ENCODE measurements at regions not wholly inside any gene's neighbourhood (a gene's known extent, or its start where the extent isn't known, plus 50 kb on each side); places are given as distances from the start of the nearest gene placed in this dataset.
A peak's percentile ranks its signal among the peaks of the same experiment; 100 is the strongest.

DNA sequence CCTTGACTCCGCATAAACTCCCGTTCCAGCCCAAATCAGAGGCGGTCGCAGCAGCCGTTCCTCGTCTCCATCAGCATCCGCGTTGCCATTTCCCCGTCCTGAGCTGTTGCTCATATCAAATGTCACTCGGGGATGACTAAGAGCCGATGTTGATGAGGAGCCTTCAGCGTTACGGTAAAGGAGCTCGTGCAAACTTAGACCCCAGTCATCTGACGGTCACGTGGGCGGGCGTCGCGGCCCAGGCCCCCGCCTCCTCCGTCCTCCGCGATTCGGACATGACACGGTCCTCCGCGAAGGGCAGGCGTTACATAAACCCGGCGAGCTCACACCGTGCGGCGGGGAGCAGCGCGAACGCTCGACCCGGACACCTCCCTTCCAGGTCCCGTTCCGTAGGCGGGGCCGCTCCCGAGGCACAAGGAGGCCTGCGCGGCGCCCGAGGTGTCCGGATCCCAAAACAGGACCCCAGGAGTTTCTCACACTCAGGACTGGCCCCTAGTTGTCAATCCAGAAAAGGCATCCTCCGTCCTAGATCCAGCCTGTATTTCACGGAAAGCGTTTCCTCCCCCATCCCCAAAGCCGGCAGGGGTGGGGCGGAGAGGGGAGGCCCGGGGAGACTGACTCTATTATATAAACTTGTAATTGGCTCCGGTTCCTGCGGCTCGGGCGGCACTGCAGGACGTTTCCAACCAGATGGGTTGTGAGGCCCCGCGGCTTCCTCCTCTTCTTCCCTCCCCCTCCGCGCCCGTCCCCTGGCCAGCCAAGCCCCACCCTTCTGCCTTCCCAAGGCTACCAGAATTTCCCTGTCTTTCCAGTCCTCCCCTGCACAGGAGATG, 100.0 kb upstream of the IGF1R start (continued):
- TF ChIP-seq POLR2AphosphoS2 (conservative IDR thresholded peaks at IDR 0.05; ENCODE audit: low read length) (no peak), TFCP2L1 (CRISPR knock-in tag; IDR thresholded peaks at IDR 0.05) (peak; percentile 9; the same call in 1 of the 2 replicates), CHD2 (IDR thresholded peaks at IDR 0.05; ENCODE audit: low read length, partially characterized antibody) (no peak), HOXA7 (CRISPR knock-in tag; IDR thresholded peaks at IDR 0.05) (no peak), CHD4 (IDR thresholded peaks at IDR 0.05; ENCODE audit: borderline replicate concordance) (no peak), KDM1A (IDR thresholded peaks at IDR 0.05; ENCODE audit: low read depth) (no peak), RCOR1 (IDR thresholded peaks at IDR 0.05; ENCODE audit: low read depth, low read length) (no peak), HOXB13 (CRISPR knock-in tag; IDR thresholded peaks at IDR 0.05; ENCODE audit: low read depth) (peak; percentile 39; the same call in 1 of the 2 replicates), HDAC2 (IDR thresholded peaks at IDR 0.05) (no peak), FOSB (CRISPR knock-in tag; IDR thresholded peaks at IDR 0.05) (no peak), ESRRA (IDR thresholded peaks at IDR 0.05; ENCODE audit: borderline replicate concordance, low read length) (no peak), TP53 (CRISPR knock-in tag; IDR thresholded peaks at IDR 0.05) (no peak), PHF8 (IDR thresholded peaks at IDR 0.05; ENCODE audit: borderline replicate concordance, low read depth) (no peak), EHMT2 (IDR thresholded peaks at IDR 0.05; ENCODE audit: low read depth) (no peak), FOXS1 (CRISPR knock-in tag; IDR thresholded peaks at IDR 0.05) (no peak), ZSCAN20 (CRISPR knock-in tag; IDR thresholded peaks at IDR 0.05) (no peak), SMC3 (IDR thresholded peaks at IDR 0.05) (no peak; the same call in 2 of the 3 replicates), POLR2A (IDR thresholded peaks at IDR 0.05; ENCODE audit: low read length) (no peak; the same call in 1 of the 2 replicates), NR3C1 (IDR thresholded peaks at IDR 0.05) (no peak), ZC3H11A (IDR thresholded peaks at IDR 0.05) (no peak), ZNF302 (CRISPR knock-in tag; IDR thresholded peaks at IDR 0.05) (no peak), HEYL (CRISPR knock-in tag; IDR thresholded peaks at IDR 0.05) (no peak), ZFP36 (IDR thresholded peaks at IDR 0.05; ENCODE audit: borderline replicate concordance, partially characterized antibody) (no peak), RNF2 (IDR thresholded peaks at IDR 0.05; ENCODE audit: borderline replicate concordance, low read depth) (no peak; the same call in 1 of the 2 replicates), RFX5 (IDR thresholded peaks at IDR 0.05) (no peak)
- TF ChIP-seq, protein P1, sequence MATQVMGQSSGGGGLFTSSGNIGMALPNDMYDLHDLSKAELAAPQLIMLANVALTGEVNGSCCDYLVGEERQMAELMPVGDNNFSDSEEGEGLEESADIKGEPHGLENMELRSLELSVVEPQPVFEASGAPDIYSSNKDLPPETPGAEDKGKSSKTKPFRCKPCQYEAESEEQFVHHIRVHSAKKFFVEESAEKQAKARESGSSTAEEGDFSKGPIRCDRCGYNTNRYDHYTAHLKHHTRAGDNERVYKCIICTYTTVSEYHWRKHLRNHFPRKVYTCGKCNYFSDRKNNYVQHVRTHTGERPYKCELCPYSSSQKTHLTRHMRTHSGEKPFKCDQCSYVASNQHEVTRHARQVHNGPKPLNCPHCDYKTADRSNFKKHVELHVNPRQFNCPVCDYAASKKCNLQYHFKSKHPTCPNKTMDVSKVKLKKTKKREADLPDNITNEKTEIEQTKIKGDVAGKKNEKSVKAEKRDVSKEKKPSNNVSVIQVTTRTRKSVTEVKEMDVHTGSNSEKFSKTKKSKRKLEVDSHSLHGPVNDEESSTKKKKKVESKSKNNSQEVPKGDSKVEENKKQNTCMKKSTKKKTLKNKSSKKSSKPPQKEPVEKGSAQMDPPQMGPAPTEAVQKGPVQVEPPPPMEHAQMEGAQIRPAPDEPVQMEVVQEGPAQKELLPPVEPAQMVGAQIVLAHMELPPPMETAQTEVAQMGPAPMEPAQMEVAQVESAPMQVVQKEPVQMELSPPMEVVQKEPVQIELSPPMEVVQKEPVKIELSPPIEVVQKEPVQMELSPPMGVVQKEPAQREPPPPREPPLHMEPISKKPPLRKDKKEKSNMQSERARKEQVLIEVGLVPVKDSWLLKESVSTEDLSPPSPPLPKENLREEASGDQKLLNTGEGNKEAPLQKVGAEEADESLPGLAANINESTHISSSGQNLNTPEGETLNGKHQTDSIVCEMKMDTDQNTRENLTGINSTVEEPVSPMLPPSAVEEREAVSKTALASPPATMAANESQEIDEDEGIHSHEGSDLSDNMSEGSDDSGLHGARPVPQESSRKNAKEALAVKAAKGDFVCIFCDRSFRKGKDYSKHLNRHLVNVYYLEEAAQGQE (IDR thresholded peaks at IDR 0.05): no peak
- TF ChIP-seq, protein P2, sequence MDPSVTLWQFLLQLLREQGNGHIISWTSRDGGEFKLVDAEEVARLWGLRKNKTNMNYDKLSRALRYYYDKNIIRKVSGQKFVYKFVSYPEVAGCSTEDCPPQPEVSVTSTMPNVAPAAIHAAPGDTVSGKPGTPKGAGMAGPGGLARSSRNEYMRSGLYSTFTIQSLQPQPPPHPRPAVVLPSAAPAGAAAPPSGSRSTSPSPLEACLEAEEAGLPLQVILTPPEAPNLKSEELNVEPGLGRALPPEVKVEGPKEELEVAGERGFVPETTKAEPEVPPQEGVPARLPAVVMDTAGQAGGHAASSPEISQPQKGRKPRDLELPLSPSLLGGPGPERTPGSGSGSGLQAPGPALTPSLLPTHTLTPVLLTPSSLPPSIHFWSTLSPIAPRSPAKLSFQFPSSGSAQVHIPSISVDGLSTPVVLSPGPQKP (IDR thresholded peaks at IDR 0.05; ENCODE audit: low read depth, low read length): no peak
- TF ChIP-seq, protein P3, sequence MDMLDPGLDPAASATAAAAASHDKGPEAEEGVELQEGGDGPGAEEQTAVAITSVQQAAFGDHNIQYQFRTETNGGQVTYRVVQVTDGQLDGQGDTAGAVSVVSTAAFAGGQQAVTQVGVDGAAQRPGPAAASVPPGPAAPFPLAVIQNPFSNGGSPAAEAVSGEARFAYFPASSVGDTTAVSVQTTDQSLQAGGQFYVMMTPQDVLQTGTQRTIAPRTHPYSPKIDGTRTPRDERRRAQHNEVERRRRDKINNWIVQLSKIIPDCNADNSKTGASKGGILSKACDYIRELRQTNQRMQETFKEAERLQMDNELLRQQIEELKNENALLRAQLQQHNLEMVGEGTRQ (IDR thresholded peaks at IDR 0.05): peak; percentile 96
- TF ChIP-seq, protein P4, sequence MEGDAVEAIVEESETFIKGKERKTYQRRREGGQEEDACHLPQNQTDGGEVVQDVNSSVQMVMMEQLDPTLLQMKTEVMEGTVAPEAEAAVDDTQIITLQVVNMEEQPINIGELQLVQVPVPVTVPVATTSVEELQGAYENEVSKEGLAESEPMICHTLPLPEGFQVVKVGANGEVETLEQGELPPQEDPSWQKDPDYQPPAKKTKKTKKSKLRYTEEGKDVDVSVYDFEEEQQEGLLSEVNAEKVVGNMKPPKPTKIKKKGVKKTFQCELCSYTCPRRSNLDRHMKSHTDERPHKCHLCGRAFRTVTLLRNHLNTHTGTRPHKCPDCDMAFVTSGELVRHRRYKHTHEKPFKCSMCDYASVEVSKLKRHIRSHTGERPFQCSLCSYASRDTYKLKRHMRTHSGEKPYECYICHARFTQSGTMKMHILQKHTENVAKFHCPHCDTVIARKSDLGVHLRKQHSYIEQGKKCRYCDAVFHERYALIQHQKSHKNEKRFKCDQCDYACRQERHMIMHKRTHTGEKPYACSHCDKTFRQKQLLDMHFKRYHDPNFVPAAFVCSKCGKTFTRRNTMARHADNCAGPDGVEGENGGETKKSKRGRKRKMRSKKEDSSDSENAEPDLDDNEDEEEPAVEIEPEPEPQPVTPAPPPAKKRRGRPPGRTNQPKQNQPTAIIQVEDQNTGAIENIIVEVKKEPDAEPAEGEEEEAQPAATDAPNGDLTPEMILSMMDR (IDR thresholded peaks at IDR 0.05): peak; percentile 27
- TF ChIP-seq, protein P5, sequence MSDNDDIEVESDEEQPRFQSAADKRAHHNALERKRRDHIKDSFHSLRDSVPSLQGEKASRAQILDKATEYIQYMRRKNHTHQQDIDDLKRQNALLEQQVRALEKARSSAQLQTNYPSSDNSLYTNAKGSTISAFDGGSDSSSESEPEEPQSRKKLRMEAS (IDR thresholded peaks at IDR 0.05): peak; percentile 98
- TF ChIP-seq, protein P6, sequence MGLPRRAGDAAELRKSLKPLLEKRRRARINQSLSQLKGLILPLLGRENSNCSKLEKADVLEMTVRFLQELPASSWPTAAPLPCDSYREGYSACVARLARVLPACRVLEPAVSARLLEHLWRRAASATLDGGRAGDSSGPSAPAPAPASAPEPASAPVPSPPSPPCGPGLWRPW (IDR thresholded peaks at IDR 0.05): no peak

Data from A549 (cell line).